ENCODE measurements at regions not wholly inside any gene's neighbourhood (a gene's known extent, or its start where the extent isn't known, plus 50 kb on each side); places are given as distances from the start of the nearest gene placed in this dataset.

DNA sequence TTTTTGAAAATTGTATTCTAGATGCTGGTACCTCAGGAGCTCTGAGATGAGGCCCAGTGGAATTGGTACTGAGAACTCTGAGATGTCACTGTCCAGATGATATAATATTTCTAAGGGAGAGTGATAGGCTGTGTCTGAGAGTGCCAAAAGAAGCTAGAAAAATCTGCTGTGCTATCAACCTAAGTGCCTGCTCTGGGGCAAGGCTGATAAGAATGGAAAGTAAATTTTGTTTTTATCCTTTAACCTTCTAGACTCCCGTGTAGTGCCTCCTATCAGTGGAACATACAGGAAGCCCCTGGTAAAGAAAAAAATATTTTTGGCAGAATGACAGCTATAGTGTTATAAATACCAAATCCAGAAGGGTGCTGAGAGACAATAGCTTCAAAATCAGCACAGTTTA lies 348.2 kb downstream of the TFAP2B start (continued):
- TF ChIP-seq, protein P1, sequence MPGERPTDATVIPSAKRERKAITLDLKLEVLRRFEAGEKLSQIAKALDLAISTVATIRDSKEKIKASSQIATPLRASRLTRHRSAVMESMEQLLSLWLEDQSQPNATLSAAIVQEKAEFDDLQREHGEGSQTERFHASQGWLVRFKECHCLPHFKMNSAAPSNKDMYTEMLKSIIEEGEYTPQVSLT (CRISPR knock-in tag; IDR thresholded peaks at IDR 0.05; ENCODE audit: borderline replicate concordance, low read depth), result no peak
- TF ChIP-seq HDAC6 (IDR thresholded peaks at IDR 0.05; ENCODE audit: low read depth, low read length), result no peak

DNA sequence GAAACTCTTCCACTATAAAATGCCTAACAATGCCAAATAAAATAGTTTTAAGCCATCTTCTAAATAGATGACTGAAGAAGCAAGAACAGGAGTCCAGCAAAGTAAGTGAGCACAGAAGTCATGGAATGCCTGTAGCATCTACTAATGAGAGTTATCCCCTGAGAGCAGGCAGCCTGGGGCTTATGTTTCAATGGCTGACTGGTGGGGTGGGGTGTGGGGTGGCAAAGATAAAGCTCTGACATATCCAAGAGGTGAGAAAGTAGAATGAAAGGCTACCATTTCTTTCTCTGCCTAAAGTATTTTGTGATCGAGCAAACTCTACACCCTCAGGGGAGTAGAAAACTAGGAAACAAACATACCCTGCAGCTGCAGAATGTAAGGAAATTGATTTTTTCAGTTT lies 348.8 kb downstream of the TFAP2B start:
- no peak for ATAC-seq
- intact Hi-C loops (cut with micrococcal nuclease; ENCODE audit: unreplicated experiment) (no loop called here), in situ Hi-C loops (cut with HindIII; ENCODE audit: extremely low pct_ligation_motif_present, low pct_unique_long_range_greater_than_20kb) (no loop called here)
- 3% methylated on average over 1 of the region's 1 CpG for WGBS (ENCODE audit: low lambda C conversion rate)
- H3K27me3 ChIP-seq (ENCODE audit: control insufficient read depth in 1 of 2, insufficient read depth in 2 of 2, low read length in 2 of 2), result no peaks in the 10 kb centered on the region
- H3K9me3 ChIP-seq (ENCODE audit: low read length), result peaks cover 41% of the 10 kb centered on the region; the same call in 1 of the 2 replicates
- no peak for DNase-seq (ENCODE audit: low spot score)
- H3K27ac ChIP-seq (ENCODE audit: extremely low read length, insufficient read depth, low read length), result no peak overlapping the region
- BruUV-seq (replicated peaks), result no TSS peak
- H3K36me3 ChIP-seq (replicated peaks in 1 of 2; ENCODE audit: control insufficient read depth in 1 of 2, insufficient read depth in 2 of 2, low read length in 2 of 2), result no peaks in the 10 kb centered on the region
- H3K4me2 ChIP-seq (ENCODE audit: low read depth, low read length), result no peak overlapping the region
- no peak overlapping the region for H3K9ac ChIP-seq (ENCODE audit: insufficient read depth, low read depth, low read length)
- CTCF ChIA-PET (ENCODE audit: low intra/inter-chr PET ratio, low total read pairs), result no interaction called here
- no peaks in the 10 kb centered on the region for H3K4me1 ChIP-seq (ENCODE audit: insufficient read depth, low read length)
- no peak for FAIRE-seq
- no peak overlapping the region for H2AFZ ChIP-seq (ENCODE audit: low read length)
- no peak overlapping the region for H3K4me3 ChIP-seq (replicated peaks in 1 of 3; ENCODE audit: insufficient read depth in 1 of 3, low read depth in 2 of 3, low read length in 3 of 3)
- no peaks in the 10 kb centered on the region for H4K20me1 ChIP-seq (ENCODE audit: insufficient read depth, low read length)
- TF ChIP-seq ZNF775 (CRISPR knock-in tag; IDR thresholded peaks at IDR 0.05; ENCODE audit: borderline replicate concordance) (no peak), CREM (IDR thresholded peaks at IDR 0.05) (no peak), CREM (CRISPR knock-in tag; IDR thresholded peaks at IDR 0.05) (no peak)
- TF ChIP-seq, protein P2, sequence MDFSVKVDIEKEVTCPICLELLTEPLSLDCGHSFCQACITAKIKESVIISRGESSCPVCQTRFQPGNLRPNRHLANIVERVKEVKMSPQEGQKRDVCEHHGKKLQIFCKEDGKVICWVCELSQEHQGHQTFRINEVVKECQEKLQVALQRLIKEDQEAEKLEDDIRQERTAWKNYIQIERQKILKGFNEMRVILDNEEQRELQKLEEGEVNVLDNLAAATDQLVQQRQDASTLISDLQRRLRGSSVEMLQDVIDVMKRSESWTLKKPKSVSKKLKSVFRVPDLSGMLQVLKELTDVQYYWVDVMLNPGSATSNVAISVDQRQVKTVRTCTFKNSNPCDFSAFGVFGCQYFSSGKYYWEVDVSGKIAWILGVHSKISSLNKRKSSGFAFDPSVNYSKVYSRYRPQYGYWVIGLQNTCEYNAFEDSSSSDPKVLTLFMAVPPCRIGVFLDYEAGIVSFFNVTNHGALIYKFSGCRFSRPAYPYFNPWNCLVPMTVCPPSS (IDR thresholded peaks at IDR 0.05), result no peak
- TF ChIP-seq, protein P3, sequence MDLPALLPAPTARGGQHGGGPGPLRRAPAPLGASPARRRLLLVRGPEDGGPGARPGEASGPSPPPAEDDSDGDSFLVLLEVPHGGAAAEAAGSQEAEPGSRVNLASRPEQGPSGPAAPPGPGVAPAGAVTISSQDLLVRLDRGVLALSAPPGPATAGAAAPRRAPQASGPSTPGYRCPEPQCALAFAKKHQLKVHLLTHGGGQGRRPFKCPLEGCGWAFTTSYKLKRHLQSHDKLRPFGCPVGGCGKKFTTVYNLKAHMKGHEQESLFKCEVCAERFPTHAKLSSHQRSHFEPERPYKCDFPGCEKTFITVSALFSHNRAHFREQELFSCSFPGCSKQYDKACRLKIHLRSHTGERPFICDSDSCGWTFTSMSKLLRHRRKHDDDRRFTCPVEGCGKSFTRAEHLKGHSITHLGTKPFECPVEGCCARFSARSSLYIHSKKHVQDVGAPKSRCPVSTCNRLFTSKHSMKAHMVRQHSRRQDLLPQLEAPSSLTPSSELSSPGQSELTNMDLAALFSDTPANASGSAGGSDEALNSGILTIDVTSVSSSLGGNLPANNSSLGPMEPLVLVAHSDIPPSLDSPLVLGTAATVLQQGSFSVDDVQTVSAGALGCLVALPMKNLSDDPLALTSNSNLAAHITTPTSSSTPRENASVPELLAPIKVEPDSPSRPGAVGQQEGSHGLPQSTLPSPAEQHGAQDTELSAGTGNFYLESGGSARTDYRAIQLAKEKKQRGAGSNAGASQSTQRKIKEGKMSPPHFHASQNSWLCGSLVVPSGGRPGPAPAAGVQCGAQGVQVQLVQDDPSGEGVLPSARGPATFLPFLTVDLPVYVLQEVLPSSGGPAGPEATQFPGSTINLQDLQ (CRISPR knock-in tag; IDR thresholded peaks at IDR 0.05), result no peak
- POLR2A ChIA-PET, result no interaction called here
- H3K79me2 ChIP-seq (ENCODE audit: insufficient read depth, low read length), result no peaks in the 10 kb centered on the region
